HepG2 (cell line): ENCODE measurements at regions not wholly inside any gene's neighbourhood (a gene's known extent, or its start where the extent isn't known, plus 50 kb on each side); places are given as distances from the start of the nearest gene placed in this dataset.

Experiments
- FOXM1 ChIP-seq: sonication (generic); formaldehyde crosslinking; IDR thresholded peaks from 2 replicates; pipeline ENCODE4 v1.5.0; 2020; ENCODE audit warnings: missing genetic modification reagents
- GPN1 ChIP-seq: sonication (generic); formaldehyde crosslinking; IDR thresholded peaks from 2 replicates; pipeline ENCODE4 v1.5.1; 2020; ENCODE audit warnings: missing genetic modification reagents, borderline replicate concordance
- HIVEP1 ChIP-seq: sonication (generic); formaldehyde crosslinking; IDR thresholded peaks from 2 replicates; pipeline ENCODE4 v1.4.0; 2020; ENCODE audit warnings: mild to moderate bottlenecking, missing genetic modification reagents
- HNRNPL ChIP-seq: fragments of 200-400 bp; formaldehyde crosslinking; IDR thresholded peaks from 2 replicates; pipeline ENCODE4 v1.6.1; 2017; ENCODE audit warnings: mild to moderate bottlenecking, low read depth, low read length
- MAF1 ChIP-seq: sonication (generic); formaldehyde crosslinking; IDR thresholded peaks from 2 replicates; pipeline ENCODE4 v1.5.0; 2020; ENCODE audit warnings: missing genetic modification reagents, borderline replicate concordance
- MXD4 ChIP-seq: IDR thresholded peaks from 2 replicates; pipeline ENCODE4 v1.6.1; 2016; ENCODE audit warnings: mild to moderate bottlenecking, missing biosample characterization, missing genetic modification reagents
- ZNF205 ChIP-seq: IDR thresholded peaks from 2 replicates; pipeline ENCODE4 v1.6.1; 2018; ENCODE audit warnings: missing biosample characterization, missing genetic modification reagents
- ZNF263 ChIP-seq: sonication (generic); formaldehyde crosslinking; IDR thresholded peaks from 2 replicates; pipeline ENCODE4 v1.4.0; 2020; ENCODE audit warnings: missing genetic modification reagents
- ZNF563 ChIP-seq: sonication (generic); formaldehyde crosslinking; IDR thresholded peaks from 2 replicates; pipeline ENCODE4 v1.8.0; 2022; ENCODE audit warnings: mild to moderate bottlenecking, moderate library complexity, missing genetic modification reagents
- ZNF75D ChIP-seq: sonication (generic); formaldehyde crosslinking; IDR thresholded peaks from 2 replicates; pipeline ENCODE4 v1.8.1; 2023; ENCODE audit warnings: missing genetic modification reagents, mild to moderate bottlenecking, borderline replicate concordance
- TF ChIP-seq, protein P1 (sequence below): sonication (generic); formaldehyde crosslinking; IDR thresholded peaks from 2 replicates; pipeline ENCODE4 v1.5.1; 2020; ENCODE audit warnings: missing genetic modification reagents, mild to moderate bottlenecking, borderline replicate concordance
- TF ChIP-seq, protein P2 (sequence below): sonication (generic); formaldehyde crosslinking; IDR thresholded peaks from 2 replicates; pipeline ENCODE4 v1.4.0; 2020; ENCODE audit warnings: mild to moderate bottlenecking, missing genetic modification reagents
- TF ChIP-seq, protein P3 (sequence below): sonication (generic); formaldehyde crosslinking; IDR thresholded peaks from 2 replicates; pipeline ENCODE4 v1.4.0; 2020; ENCODE audit warnings: mild to moderate bottlenecking, missing genetic modification reagents

DNA sequence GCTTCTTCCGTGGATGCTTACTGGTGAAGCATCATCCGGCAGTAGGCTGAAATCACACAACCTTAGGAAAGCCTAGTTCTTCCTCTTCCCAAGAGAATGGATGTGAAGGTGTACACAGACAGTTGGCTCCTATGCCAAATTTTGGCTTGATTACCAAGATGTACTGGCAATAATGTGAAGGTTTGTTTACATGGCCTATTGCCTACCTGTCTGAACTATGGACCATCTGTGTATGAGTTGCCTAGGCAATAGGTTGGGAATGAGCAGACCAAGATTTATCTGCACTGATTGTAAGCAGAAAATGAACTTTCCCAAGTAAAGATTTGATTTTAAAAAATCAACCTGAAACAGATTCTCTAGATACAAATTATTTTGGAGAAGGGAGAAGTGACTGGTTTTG, 325.9 kb upstream of the SORCS1 start (continued):
- TF ChIP-seq ZNF205 (CRISPR knock-in tag) (no peak), HNRNPL (no peak), ZNF563 (no peak), ZNF75D (CRISPR knock-in tag) (no peak), ZNF263 (CRISPR knock-in tag) (no peak), MXD4 (no peak), FOXM1 (no peak), GPN1 (no peak), MAF1 (CRISPR knock-in tag) (no peak), HIVEP1 (CRISPR knock-in tag) (no peak)
- TF ChIP-seq, protein P1, sequence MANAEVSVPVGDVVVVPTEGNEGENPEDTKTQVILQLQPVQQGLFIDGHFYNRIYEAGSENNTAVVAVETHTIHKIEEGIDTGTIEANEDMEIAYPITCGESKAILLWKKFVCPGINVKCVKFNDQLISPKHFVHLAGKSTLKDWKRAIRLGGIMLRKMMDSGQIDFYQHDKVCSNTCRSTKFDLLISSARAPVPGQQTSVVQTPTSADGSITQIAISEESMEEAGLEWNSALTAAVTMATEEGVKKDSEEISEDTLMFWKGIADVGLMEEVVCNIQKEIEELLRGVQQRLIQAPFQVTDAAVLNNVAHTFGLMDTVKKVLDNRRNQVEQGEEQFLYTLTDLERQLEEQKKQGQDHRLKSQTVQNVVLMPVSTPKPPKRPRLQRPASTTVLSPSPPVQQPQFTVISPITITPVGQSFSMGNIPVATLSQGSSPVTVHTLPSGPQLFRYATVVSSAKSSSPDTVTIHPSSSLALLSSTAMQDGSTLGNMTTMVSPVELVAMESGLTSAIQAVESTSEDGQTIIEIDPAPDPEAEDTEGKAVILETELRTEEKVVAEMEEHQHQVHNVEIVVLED (CRISPR knock-in tag), result no peak
- TF ChIP-seq, protein P2, sequence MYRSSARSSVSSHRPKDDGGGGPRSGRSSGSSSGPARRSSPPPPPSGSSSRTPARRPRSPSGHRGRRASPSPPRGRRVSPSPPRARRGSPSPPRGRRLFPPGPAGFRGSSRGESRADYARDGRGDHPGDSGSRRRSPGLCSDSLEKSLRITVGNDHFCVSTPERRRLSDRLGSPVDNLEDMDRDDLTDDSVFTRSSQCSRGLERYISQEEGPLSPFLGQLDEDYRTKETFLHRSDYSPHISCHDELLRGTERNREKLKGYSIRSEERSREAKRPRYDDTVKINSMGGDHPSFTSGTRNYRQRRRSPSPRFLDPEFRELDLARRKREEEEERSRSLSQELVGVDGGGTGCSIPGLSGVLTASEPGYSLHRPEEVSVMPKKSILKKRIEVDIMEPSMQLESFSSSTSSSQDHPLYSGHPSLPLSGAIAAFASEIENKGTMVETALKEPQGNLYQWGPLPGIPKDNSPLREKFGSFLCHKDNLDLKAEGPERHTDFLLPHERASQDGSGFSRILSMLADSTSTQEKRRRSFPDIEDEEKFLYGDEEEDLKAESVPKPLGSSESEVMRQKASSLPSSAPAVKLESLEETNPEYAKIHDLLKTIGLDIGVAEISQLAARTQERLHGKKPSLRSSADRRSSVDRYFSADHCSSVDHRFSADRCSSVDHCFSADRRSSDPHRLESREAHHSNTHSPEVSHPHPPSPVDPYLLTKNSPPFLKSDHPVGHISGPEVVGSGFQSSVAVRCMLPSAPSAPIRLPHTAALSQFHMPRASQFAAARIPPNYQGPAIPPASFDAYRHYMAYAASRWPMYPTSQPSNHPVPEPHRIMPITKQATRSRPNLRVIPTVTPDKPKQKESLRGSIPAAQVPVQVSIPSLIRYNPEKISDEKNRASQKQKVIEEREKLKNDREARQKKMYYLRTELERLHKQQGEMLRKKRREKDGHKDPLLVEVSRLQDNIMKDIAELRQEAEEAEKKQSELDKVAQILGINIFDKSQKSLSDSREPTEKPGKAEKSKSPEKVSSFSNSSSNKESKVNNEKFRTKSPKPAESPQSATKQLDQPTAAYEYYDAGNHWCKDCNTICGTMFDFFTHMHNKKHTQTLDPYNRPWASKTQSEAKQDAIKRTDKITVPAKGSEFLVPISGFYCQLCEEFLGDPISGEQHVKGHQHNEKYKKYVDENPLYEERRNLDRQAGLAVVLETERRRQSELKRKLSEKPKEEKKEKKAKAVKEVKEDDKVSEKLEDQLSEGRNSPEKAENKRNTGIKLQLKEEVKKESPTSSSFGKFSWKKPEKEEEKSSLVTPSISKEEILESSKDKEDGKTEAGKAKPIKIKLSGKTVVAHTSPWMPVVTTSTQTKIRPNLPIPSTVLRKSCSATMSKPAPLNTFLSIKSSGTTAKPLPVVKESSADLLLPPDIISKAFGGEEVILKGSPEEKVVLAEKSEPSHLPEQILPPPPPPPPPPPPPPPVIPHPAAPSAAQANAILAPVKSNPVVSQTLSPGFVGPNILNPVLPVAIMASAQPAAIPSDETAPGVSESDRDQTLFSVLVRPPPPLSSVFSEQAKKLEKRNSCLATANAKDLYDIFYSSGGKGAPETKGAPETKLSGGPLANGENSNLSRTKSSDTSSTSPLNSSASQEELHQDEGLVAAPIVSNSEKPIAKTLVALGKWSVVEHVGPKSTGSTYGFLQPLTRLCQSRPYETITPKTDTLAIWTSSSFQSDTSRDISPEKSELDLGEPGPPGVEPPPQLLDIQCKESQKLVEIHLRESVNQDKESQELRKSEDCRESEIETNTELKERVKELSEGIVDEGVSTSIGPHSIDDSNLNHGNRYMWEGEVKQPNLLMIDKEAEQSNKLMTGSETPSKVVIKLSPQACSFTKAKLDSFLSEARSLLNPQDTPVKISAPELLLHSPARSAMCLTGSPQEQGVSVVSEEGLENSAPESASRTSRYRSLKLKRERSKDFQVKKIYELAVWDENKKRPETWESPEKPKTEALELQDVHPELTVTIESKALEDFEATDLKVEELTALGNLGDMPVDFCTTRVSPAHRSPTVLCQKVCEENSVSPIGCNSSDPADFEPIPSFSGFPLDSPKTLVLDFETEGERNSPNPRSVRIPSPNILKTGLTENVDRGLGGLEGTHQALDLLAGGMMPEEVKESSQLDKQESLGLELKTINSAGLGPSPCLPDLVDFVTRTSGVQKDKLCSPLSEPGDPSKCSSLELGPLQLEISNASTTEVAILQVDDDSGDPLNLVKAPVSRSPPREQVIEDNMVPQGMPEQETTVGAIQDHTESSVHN (CRISPR knock-in tag), result no peak
- TF ChIP-seq, protein P3, sequence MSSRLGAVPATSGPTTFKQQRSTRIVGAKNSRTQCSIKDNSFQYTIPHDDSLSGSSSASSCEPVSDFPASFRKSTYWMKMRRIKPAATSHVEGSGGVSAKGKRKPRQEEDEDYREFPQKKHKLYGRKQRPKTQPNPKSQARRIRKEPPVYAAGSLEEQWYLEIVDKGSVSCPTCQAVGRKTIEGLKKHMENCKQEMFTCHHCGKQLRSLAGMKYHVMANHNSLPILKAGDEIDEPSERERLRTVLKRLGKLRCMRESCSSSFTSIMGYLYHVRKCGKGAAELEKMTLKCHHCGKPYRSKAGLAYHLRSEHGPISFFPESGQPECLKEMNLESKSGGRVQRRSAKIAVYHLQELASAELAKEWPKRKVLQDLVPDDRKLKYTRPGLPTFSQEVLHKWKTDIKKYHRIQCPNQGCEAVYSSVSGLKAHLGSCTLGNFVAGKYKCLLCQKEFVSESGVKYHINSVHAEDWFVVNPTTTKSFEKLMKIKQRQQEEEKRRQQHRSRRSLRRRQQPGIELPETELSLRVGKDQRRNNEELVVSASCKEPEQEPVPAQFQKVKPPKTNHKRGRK, result no peak
